NCI-H510A treated with DMSO at 0.1 percent for 48 hours (cell line): ENCODE measurements at regions not wholly inside any gene's neighbourhood (a gene's known extent, or its start where the extent isn't known, plus 50 kb on each side); places are given as distances from the start of the nearest gene placed in this dataset.

Source experiments
- DNase-seq: peaks from one replicate; lab custom pipeline; 2025; lab: John Stamatoyannopoulos, UW

GRCh38 chr4:100842856-100843255 lies 325.0 kb upstream of the EMCN start:
- DNase-seq, result no peak

GRCh38 chr4:100841911-100842310 lies 324.1 kb upstream of the EMCN start:
- DNase-seq, result no peak

- no peak for DNase-seq
These were observed 321.9 kb upstream of the EMCN start for GRCh38 chr4:100839712-100840111.

GRCh38 chr4:100838286-100838685 lies 320.5 kb upstream of the EMCN start:
- DNase-seq, result peak; percentile 30

GRCh38 chr4:100836929-100837328 lies 319.1 kb upstream of the EMCN start:
- peak; percentile 11 for DNase-seq

- no peak for DNase-seq
These were observed 316.8 kb upstream of the EMCN start for GRCh38 chr4:100834616-100835015.

- DNase-seq, result no peak
These were observed 316.1 kb upstream of the EMCN start for GRCh38 chr4:100833906-100834305.

- no peak for DNase-seq
These were observed 311.3 kb upstream of the EMCN start for GRCh38 chr4:100828986-100829685.

GRCh38 chr4:100828364-100828763 lies 310.5 kb upstream of the EMCN start:
- DNase-seq, result no peak

GRCh38 chr4:100827756-100828155 lies 309.9 kb upstream of the EMCN start:
- no peak for DNase-seq

- DNase-seq, result no peak
These were observed 309.2 kb upstream of the EMCN start for GRCh38 chr4:100826808-100827548.

GRCh38 chr4:100826067-100826466 lies 308.2 kb upstream of the EMCN start:
- no peak for DNase-seq

GRCh38 chr4:100823993-100824323 lies 306.1 kb upstream of the EMCN start:
- DNase-seq, result no peak

- DNase-seq, result peak; percentile 77
These were observed 305.5 kb upstream of the EMCN start for GRCh38 chr4:100823066-100823992.

- no peak for DNase-seq
These were observed 302.4 kb upstream of the EMCN start for GRCh38 chr4:100820249-100820648.

GRCh38 chr4:100819505-100819904 lies 301.7 kb upstream of the EMCN start:
- DNase-seq, result no peak

- no peak for DNase-seq
These were observed 298.7 kb upstream of the EMCN start for GRCh38 chr4:100816436-100817045.

- no peak for DNase-seq
These were observed 293.2 kb upstream of the EMCN start for GRCh38 chr4:100811046-100811445.

GRCh38 chr4:100809506-100809905 lies 291.7 kb upstream of the EMCN start:
- DNase-seq, result no peak

GRCh38 chr4:100806988-100807387 lies 289.2 kb upstream of the EMCN start:
- DNase-seq, result no peak

GRCh38 chr4:100805538-100805937 lies 287.7 kb upstream of the EMCN start:
- DNase-seq, result no peak
